Femur (tissue), 1 donor: ENCODE measurements at regions not wholly inside any gene's neighbourhood (a gene's known extent, or its start where the extent isn't known, plus 50 kb on each side); places are given as distances from the start of the nearest gene placed in this dataset.

ENCODE experiments used
- DNase-seq: peaks from one replicate; pipeline ENCODE4 v3.0.0-alpha.2; 2017

GRCh38 chr12:74818412-74818811 lies 280.8 kb downstream of the ATXN7L3B start:
- DNase-seq = no peak

GRCh38 chr12:74820324-74820723 lies 282.7 kb downstream of the ATXN7L3B start:
- DNase-seq = no peak

- no peak for DNase-seq
Measured at GRCh38 chr12:74836567-74836966, 298.9 kb downstream of the ATXN7L3B start.

GRCh38 chr12:74846116-74846515 lies 308.5 kb downstream of the ATXN7L3B start:
- no peak for DNase-seq

- DNase-seq = no peak
Measured at GRCh38 chr12:74847169-74847568, 309.5 kb downstream of the ATXN7L3B start.

- DNase-seq = no peak
Measured at GRCh38 chr12:74848006-74848405, 310.4 kb downstream of the ATXN7L3B start.

GRCh38 chr12:74849801-74850200 lies 312.2 kb downstream of the ATXN7L3B start:
- DNase-seq = no peak

- DNase-seq = no peak
Measured at GRCh38 chr12:74871817-74872216, 334.2 kb downstream of the ATXN7L3B start.

- no peak for DNase-seq
Measured at GRCh38 chr12:74885775-74886174, 323.9 kb downstream of the KCNC2 start.

- DNase-seq = no peak
Measured at GRCh38 chr12:74889073-74889472, 320.6 kb downstream of the KCNC2 start.

- no peak for DNase-seq
Measured at GRCh38 chr12:74889563-74890236, 319.9 kb downstream of the KCNC2 start.

- no peak for DNase-seq
Measured at GRCh38 chr12:74890237-74890599, 319.4 kb downstream of the KCNC2 start.

GRCh38 chr12:74891083-74891668 lies 318.5 kb downstream of the KCNC2 start:
- DNase-seq = no peak

GRCh38 chr12:74892057-74892633 lies 317.5 kb downstream of the KCNC2 start:
- no peak for DNase-seq

GRCh38 chr12:74896186-74896585 lies 313.5 kb downstream of the KCNC2 start:
- no peak for DNase-seq

GRCh38 chr12:74897425-74898211 lies 312.0 kb downstream of the KCNC2 start:
- DNase-seq = no peak

- DNase-seq = no peak
Measured at GRCh38 chr12:74899031-74899829, 310.4 kb downstream of the KCNC2 start.

- no peak for DNase-seq
Measured at GRCh38 chr12:74900232-74900631, 309.4 kb downstream of the KCNC2 start.

- DNase-seq = no peak
Measured at GRCh38 chr12:74903522-74903921, 306.1 kb downstream of the KCNC2 start.

GRCh38 chr12:74906224-74906623 lies 303.4 kb downstream of the KCNC2 start:
- DNase-seq = no peak

- no peak for DNase-seq
Measured at GRCh38 chr12:74910831-74911230, 298.8 kb downstream of the KCNC2 start.

- no peak for DNase-seq
Measured at GRCh38 chr12:74914378-74914777, 295.3 kb downstream of the KCNC2 start.

GRCh38 chr12:74915718-74916117 lies 293.9 kb downstream of the KCNC2 start:
- DNase-seq = no peak
